Upper lobe of left lung (tissue), 6 donors: ENCODE measurements at regions not wholly inside any gene's neighbourhood (a gene's known extent, or its start where the extent isn't known, plus 50 kb on each side); places are given as distances from the start of the nearest gene placed in this dataset.

Experiments
- ATAC-seq, 2 donors: fragments of 200-7000 bp; cut with Tn5 transposase; one replicate each; pipeline ENCODE4 v1.9.1; 2022; ENCODE audit warnings: mild to moderate bottlenecking in 2 of 2, moderate library complexity in 2 of 2; ENCODE audit not compliant: low FRiP score in 2 of 2
- DNase-seq, 2 donors: peaks; one replicate each; pipeline ENCODE4 v3.0.0-alpha.2; 2019 to 2020
- H3K27ac ChIP-seq, 4 donors: fragments of 200-600 bp; sonication (generic); one replicate each; pipeline ENCODE4 v1.5.1; 2016 to 2019
- H3K27me3 ChIP-seq, 4 donors: fragments of 200-600 bp; sonication (generic); one replicate each; pipeline ENCODE4 v1.5.1; 2017 to 2019
- H3K36me3 ChIP-seq, 4 donors: fragments of 200-600 bp; sonication (generic); one replicate each; pipeline ENCODE4 v1.5.1; 2016 to 2019
- H3K4me1 ChIP-seq, 4 donors: fragments of 200-600 bp; sonication (generic); one replicate each; pipeline ENCODE4 v1.5.1; 2018 to 2019
- H3K4me3 ChIP-seq, 4 donors: fragments of 200-600 bp; sonication (generic); one replicate each; pipeline ENCODE4 v1.5.1; 2017 to 2019; ENCODE audit warnings: mild to moderate bottlenecking in 2 of 4, moderate library complexity in 1 of 4
- H3K9me3 ChIP-seq, 4 donors: fragments of 200-600 bp; sonication (generic); one replicate each; pipeline ENCODE4 v1.5.1; 2018 to 2019
- EP300 ChIP-seq, 4 donors: sonication (generic); formaldehyde crosslinking; IDR thresholded peaks; one replicate each; pipeline ENCODE4 v1.5.1; 2017; ENCODE audit warnings: antibody characterized with exemption in 4 of 4, control low read depth in 2 of 4
- POLR2A ChIP-seq, 4 donors: fragments of 450-650 bp; IDR thresholded peaks; one replicate each; pipeline ENCODE4 v1.5.1; 2016 to 2017; ENCODE audit warnings: antibody characterized with exemption in 4 of 4, mild to moderate bottlenecking in 2 of 4
- POLR2AphosphoS5 ChIP-seq, 2 donors: sonication (generic); formaldehyde crosslinking; IDR thresholded peaks; one replicate each; pipeline ENCODE4 v1.5.1; 2017; ENCODE audit warnings: antibody characterized with exemption in 2 of 2
- WGBS, 2 donors: methylation state at CpG; one replicate each; pipeline ENCODE4 v1.1.5; 2017 to 2018; 5-methylcytosine and 5-hydroxymethylcytosine counted together
- TF ChIP-seq, protein P1 (sequence below), 6 experiments: fragments of 450-650 bp in 4 of 6; fragments of 200-600 bp in 2 of 6; sonication (generic) in 2 of 6; IDR thresholded peaks; one replicate each; pipeline ENCODE4 v1.5.1; 2016 to 2019; ENCODE audit warnings: antibody characterized with exemption in 6 of 6
- donor health status: DM: no; HTN: no; CAD: no; lungs with moderate emphysema.
- donor health status: DM: no; HTN: yes; CAD: no; lungs with severe emphysema.

DNA sequence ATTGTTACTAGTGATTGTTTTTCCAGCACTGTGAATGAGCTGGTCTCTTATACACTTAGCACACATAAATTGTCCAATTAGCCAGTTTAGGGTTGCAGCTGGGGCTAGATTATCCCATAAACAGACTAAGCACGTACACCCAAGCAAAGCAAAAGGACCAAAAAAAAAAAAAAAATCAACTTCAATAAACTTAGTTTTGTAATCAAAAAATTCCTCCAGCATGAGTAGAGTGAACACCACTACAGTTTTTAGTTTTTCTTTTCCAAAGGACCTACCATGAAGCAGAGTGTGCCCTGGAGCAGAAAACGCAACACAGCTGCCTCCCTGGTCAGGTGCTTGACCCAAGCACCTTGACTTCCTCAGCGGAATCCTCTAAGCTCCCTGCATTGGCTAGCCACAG lies 249.4 kb upstream of the SLC14A2 start:
- TF ChIP-seq EP300 (IDR thresholded peaks at IDR 0.05), result no peak
- TF ChIP-seq, protein P1, sequence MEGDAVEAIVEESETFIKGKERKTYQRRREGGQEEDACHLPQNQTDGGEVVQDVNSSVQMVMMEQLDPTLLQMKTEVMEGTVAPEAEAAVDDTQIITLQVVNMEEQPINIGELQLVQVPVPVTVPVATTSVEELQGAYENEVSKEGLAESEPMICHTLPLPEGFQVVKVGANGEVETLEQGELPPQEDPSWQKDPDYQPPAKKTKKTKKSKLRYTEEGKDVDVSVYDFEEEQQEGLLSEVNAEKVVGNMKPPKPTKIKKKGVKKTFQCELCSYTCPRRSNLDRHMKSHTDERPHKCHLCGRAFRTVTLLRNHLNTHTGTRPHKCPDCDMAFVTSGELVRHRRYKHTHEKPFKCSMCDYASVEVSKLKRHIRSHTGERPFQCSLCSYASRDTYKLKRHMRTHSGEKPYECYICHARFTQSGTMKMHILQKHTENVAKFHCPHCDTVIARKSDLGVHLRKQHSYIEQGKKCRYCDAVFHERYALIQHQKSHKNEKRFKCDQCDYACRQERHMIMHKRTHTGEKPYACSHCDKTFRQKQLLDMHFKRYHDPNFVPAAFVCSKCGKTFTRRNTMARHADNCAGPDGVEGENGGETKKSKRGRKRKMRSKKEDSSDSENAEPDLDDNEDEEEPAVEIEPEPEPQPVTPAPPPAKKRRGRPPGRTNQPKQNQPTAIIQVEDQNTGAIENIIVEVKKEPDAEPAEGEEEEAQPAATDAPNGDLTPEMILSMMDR (IDR thresholded peaks at IDR 0.05), result no peak
- TF ChIP-seq POLR2AphosphoS5 (IDR thresholded peaks at IDR 0.05), result no peak
- TF ChIP-seq POLR2A (IDR thresholded peaks at IDR 0.05), result no peak
- peak overlapping the region in 1 of 4 donors; percentile 13 for H3K27ac ChIP-seq
- no peaks in the 10 kb centered on the region for H3K36me3 ChIP-seq
- DNase-seq (no peak), ATAC-seq (no peak)
- H3K27me3 ChIP-seq, result no peaks in the 10 kb centered on the region
- no peaks in the 10 kb centered on the region for H3K9me3 ChIP-seq
- WGBS, 2 donors, result 59 to 83% methylated on average over 3 of the region's 3 CpGs
- no peaks in the 10 kb centered on the region for H3K4me1 ChIP-seq
- no peak overlapping the region for H3K4me3 ChIP-seq

DNA sequence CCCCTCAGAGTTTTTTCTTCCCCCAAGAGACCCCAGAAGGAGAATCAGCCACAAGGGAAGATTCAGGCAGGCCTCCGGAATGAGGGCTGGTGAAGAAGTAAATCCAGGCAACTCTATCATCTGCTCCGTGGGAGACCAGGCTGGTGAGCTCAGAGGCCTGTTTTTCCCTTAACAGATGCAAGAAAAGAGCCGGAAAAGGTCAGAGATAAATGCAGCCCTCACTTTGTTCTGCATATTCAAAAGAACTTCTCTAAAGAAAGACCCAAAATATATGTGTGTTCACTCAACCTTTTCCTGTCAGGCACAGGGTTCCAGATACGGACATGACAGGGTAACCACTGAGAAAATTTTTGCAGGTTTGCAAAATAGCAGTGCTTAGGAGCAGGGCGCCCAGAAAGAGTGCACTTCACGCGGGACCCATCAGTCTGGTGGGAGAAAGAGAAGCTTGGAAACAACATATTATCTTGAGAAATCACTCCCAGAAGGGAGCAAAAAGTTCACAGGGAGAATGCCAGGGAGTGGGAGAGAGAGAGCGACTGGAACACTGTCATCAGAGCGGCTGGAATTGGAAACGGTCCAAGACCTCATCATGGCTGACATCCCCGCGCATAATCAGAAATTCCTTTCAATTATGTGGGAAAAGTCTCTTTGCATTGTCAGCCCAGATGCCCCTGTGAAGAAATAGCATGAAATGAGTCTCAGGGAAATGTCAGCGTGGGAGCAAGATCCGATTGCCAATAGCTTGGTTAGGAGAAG lies 244.8 kb upstream of the SLC14A2 start:
- ATAC-seq, result no peak
- H3K27ac ChIP-seq, result peak overlapping the region; percentile 0 to 68 (median 46)

DNA sequence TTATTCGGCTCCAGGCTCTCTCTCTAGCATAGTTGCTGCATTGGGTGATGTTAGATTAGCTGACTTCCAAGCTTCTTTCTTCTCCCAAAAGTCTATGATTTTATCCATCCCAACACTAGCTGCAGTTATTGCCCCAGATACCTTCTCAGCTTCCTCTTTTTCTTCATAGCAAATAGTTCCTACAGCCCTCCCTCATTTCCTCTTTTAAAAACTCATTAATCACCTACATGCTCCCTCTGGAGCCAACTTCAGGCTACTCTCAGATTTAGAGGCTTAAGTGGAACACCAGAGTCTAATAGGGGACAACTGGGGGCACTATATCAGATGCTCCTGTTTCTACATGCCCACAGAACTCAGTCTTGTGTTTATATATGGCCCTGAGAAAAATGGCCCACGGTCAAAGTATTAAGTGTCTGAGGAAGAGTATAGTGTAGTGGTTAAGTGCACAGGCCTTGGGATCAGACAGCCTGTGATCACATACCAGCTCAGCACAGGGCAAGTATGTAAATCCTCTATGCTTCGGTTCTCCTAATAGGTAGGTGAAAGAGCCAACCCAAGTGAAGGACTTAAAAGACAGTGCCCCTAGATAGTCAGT lies 241.9 kb upstream of the SLC14A2 start:
- no peaks in the 10 kb centered on the region for H3K4me1 ChIP-seq
- H3K36me3 ChIP-seq, result no peaks in the 10 kb centered on the region
- H3K9me3 ChIP-seq, result no peaks in the 10 kb centered on the region
- TF ChIP-seq EP300 (IDR thresholded peaks at IDR 0.05) (no peak), POLR2A (IDR thresholded peaks at IDR 0.05) (no peak), POLR2AphosphoS5 (IDR thresholded peaks at IDR 0.05) (no peak)
- TF ChIP-seq, protein P1 (IDR thresholded peaks at IDR 0.05), result no peak
- WGBS, 2 donors, result 50 to 65% methylated on average over 3 of the region's 3 CpGs
- H3K27ac ChIP-seq, result no peak overlapping the region
- no peaks in the 10 kb centered on the region for H3K27me3 ChIP-seq
- DNase-seq, result no peak
- no peak for ATAC-seq
- H3K4me3 ChIP-seq, result no peak overlapping the region

More for the DNA sequence above, 244.8 kb upstream of the SLC14A2 start:
- 56 to 63% methylated on average over 14 of the region's 14 CpGs for WGBS, 2 donors
- no peak overlapping the region for H3K4me3 ChIP-seq
- no peaks in the 10 kb centered on the region for H3K9me3 ChIP-seq
- DNase-seq, result no peak
- no peaks in the 10 kb centered on the region for H3K36me3 ChIP-seq
- TF ChIP-seq EP300 (IDR thresholded peaks at IDR 0.05) (no peak), POLR2A (IDR thresholded peaks at IDR 0.05) (no peak), POLR2AphosphoS5 (IDR thresholded peaks at IDR 0.05) (no peak)
- TF ChIP-seq, protein P1 (IDR thresholded peaks at IDR 0.05), result no peak
- H3K27me3 ChIP-seq, result no peaks in the 10 kb centered on the region
- no peaks in the 10 kb centered on the region for H3K4me1 ChIP-seq

- H3K27me3 ChIP-seq, result no peaks in the 10 kb centered on the region
- no peak for DNase-seq
- H3K27ac ChIP-seq, result no peak overlapping the region
- no peaks in the 10 kb centered on the region for H3K36me3 ChIP-seq
- ATAC-seq, result no peak
- H3K9me3 ChIP-seq, result no peaks in the 10 kb centered on the region
- H3K4me1 ChIP-seq, result no peaks in the 10 kb centered on the region
- TF ChIP-seq EP300 (IDR thresholded peaks at IDR 0.05), result no peak
- TF ChIP-seq, protein P1 (IDR thresholded peaks at IDR 0.05), result no peak
- TF ChIP-seq POLR2AphosphoS5 (IDR thresholded peaks at IDR 0.05), result no peak
- no peak overlapping the region for H3K4me3 ChIP-seq
Observed at GRCh38 chr18:45374236-45374635, 241.0 kb upstream of the SLC14A2 start.
